ENCODE measurements at regions not wholly inside any gene's neighbourhood (a gene's known extent, or its start where the extent isn't known, plus 50 kb on each side); places are given as distances from the start of the nearest gene placed in this dataset.
A peak's percentile ranks its signal among the peaks of the same experiment; 100 is the strongest.
"Not testable (repeated sequence)": the region's sequence is repeated elsewhere in the genome, so short reads cannot be mapped to it uniquely, and the experiment has no call there.

- no peaks in the 10 kb centered on the region for H3K4me1 ChIP-seq (ENCODE audit: control insufficient read depth in 1 of 2, insufficient read depth in 2 of 2, low read length in 2 of 2)
- WGBS, 2 donors: 74 to 79% methylated on average over 6 of the region's 6 CpGs
- no peaks in the 10 kb centered on the region for H3K9me3 ChIP-seq (ENCODE audit: control insufficient read depth, low read length)
- intact Hi-C loops (cut with DNase I): no loop called here
- no peaks in the 10 kb centered on the region for H3K27me3 ChIP-seq (ENCODE audit: control insufficient read depth in 1 of 2, insufficient read depth in 2 of 2, low read length in 1 of 2)
- H3K36me3 ChIP-seq (ENCODE audit: control insufficient read depth in 1 of 2, insufficient read depth in 2 of 2, low read length in 1 of 2): no peaks in the 10 kb centered on the region
- ATAC-seq (ENCODE audit: low FRiP score) (no peak), DNase-seq (no peak)
- no peak overlapping the region for H3K4me3 ChIP-seq (ENCODE audit: low read length in 2 of 2)
- no peak overlapping the region for H3K27ac ChIP-seq (ENCODE audit: low read depth in 1 of 2, low read length in 2 of 2)
These were observed 333.9 kb upstream of the CYRIA start for GRCh38 chr2:16999347-17000183.

- Histone ChIP-seq H3K4me1 (ENCODE audit: control insufficient read depth in 1 of 2, insufficient read depth in 2 of 2, low read length in 2 of 2) (no peaks in the 10 kb centered on the region), H3K27ac (ENCODE audit: low read depth in 1 of 2, low read length in 2 of 2) (no peak overlapping the region), H3K36me3 (ENCODE audit: control insufficient read depth in 1 of 2, insufficient read depth in 2 of 2, low read length in 1 of 2) (no peaks in the 10 kb centered on the region), H3K9me3 (ENCODE audit: control insufficient read depth, low read length) (no peaks in the 10 kb centered on the region), H3K27me3 (ENCODE audit: control insufficient read depth in 1 of 2, insufficient read depth in 2 of 2, low read length in 1 of 2) (no peaks in the 10 kb centered on the region), H3K4me3 (ENCODE audit: low read length in 2 of 2) (no peak overlapping the region)
- intact Hi-C loops (cut with DNase I): no loop called here
- 3 to 15% methylated on average over 1 of the region's 1 CpG for WGBS, 2 donors
- ATAC-seq (ENCODE audit: low FRiP score) (no peak), DNase-seq (no peak)
These were observed 312.7 kb upstream of the CYRIA start for GRCh38 chr2:16978301-16978700.

GRCh38 chr2:16974688-16975087, 309.1 kb upstream of the CYRIA start:
- H3K27me3 ChIP-seq (ENCODE audit: control insufficient read depth in 1 of 2, insufficient read depth in 2 of 2, low read length in 1 of 2): no peaks in the 10 kb centered on the region
- intact Hi-C loops (cut with DNase I): no loop called here
- no peak overlapping the region for H3K27ac ChIP-seq (ENCODE audit: low read depth in 1 of 2, low read length in 2 of 2)
- ATAC-seq (ENCODE audit: low FRiP score) (no peak), DNase-seq (no peak)
- H3K9me3 ChIP-seq (ENCODE audit: control insufficient read depth, low read length): no peaks in the 10 kb centered on the region
- H3K4me1 ChIP-seq (ENCODE audit: control insufficient read depth in 1 of 2, insufficient read depth in 2 of 2, low read length in 2 of 2): no peaks in the 10 kb centered on the region
- no peak overlapping the region for H3K4me3 ChIP-seq (ENCODE audit: low read length in 2 of 2)
- no peaks in the 10 kb centered on the region for H3K36me3 ChIP-seq (ENCODE audit: control insufficient read depth in 1 of 2, insufficient read depth in 2 of 2, low read length in 1 of 2)

- H3K27me3 ChIP-seq (ENCODE audit: control insufficient read depth in 1 of 2, insufficient read depth in 2 of 2, low read length in 1 of 2): no peaks in the 10 kb centered on the region
- intact Hi-C loops (cut with DNase I): no loop called here
- ATAC-seq (ENCODE audit: low FRiP score) (no peak), DNase-seq (no peak)
- H3K9me3 ChIP-seq (ENCODE audit: control insufficient read depth, low read length): no peaks in the 10 kb centered on the region
- H3K36me3 ChIP-seq (ENCODE audit: control insufficient read depth in 1 of 2, insufficient read depth in 2 of 2, low read length in 1 of 2): no peaks in the 10 kb centered on the region
- H3K4me3 ChIP-seq (ENCODE audit: low read length in 2 of 2): no peak overlapping the region
- H3K4me1 ChIP-seq (ENCODE audit: control insufficient read depth in 1 of 2, insufficient read depth in 2 of 2, low read length in 2 of 2): no peaks in the 10 kb centered on the region
- no peak overlapping the region for H3K27ac ChIP-seq (ENCODE audit: low read depth in 1 of 2, low read length in 2 of 2)
- WGBS, 2 donors: 88% methylated on average over 2 of the region's 2 CpGs
These were observed 308.1 kb upstream of the CYRIA start for GRCh38 chr2:16973586-16974286.

DNA sequence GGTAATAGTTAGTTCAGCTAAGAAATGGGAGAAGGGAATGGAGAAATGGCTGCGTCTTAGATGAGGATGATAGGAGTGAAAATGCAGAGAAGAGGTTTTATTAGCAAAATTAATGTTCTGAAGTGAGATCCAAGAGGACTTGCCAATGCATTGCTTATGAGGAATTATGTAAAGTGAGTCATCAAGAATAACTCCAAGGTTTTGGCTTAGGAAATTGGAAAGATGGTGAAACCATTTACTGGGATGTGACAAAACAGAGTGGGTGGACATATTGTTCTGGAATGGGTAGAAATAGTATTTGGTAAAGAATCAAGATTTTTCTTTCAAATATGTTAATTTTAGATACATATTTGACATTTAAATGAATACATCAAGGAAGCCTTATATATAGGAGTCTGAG, 306.6 kb upstream of the CYRIA start:
- H3K36me3 ChIP-seq (ENCODE audit: control insufficient read depth in 1 of 2, insufficient read depth in 2 of 2, low read length in 1 of 2): no peaks in the 10 kb centered on the region
- H3K4me1 ChIP-seq (ENCODE audit: control insufficient read depth in 1 of 2, insufficient read depth in 2 of 2, low read length in 2 of 2): no peaks in the 10 kb centered on the region
- H3K27ac ChIP-seq (ENCODE audit: low read depth in 1 of 2, low read length in 2 of 2): no peak overlapping the region
- 87 to 100% methylated on average over 1 of the region's 1 CpG for WGBS, 2 donors
- no peak overlapping the region for H3K4me3 ChIP-seq (ENCODE audit: low read length in 2 of 2)
- intact Hi-C loops (cut with DNase I): no loop called here
- peak; percentile 11 for ATAC-seq (ENCODE audit: low FRiP score)
- no peaks in the 10 kb centered on the region for H3K9me3 ChIP-seq (ENCODE audit: control insufficient read depth, low read length)
- no peak for DNase-seq
- no peaks in the 10 kb centered on the region for H3K27me3 ChIP-seq (ENCODE audit: control insufficient read depth in 1 of 2, insufficient read depth in 2 of 2, low read length in 1 of 2)

DNA sequence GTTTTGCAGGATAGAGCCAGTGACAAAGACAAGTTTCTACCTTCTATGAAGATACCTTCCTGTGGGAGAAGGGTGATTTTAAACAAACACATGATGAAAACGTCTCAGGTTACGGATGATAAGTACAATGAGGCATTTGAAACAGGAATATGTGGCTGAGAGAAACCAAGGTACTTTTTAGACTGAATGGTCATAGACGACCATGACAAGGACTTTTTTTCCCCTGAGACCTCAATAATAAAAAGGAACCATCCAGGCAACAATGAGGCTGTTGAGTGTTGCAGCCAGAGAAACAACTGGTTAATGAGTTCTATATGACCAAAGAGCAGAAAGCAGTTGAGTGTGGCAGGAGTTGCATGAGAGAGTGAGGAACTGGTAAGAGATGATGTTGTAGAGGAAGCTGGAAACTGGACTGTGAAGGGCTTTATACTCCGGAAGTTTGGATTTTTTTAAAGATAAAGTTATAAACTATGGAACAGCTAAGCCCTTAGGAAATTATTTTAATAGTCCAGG, 306.1 kb upstream of the CYRIA start:
- Histone ChIP-seq H3K27ac (ENCODE audit: low read depth in 1 of 2, low read length in 2 of 2) (no peak overlapping the region), H3K4me1 (ENCODE audit: control insufficient read depth in 1 of 2, insufficient read depth in 2 of 2, low read length in 2 of 2) (no peaks in the 10 kb centered on the region), H3K4me3 (ENCODE audit: low read length in 2 of 2) (no peak overlapping the region), H3K27me3 (ENCODE audit: control insufficient read depth in 1 of 2, insufficient read depth in 2 of 2, low read length in 1 of 2) (no peaks in the 10 kb centered on the region), H3K36me3 (ENCODE audit: control insufficient read depth in 1 of 2, insufficient read depth in 2 of 2, low read length in 1 of 2) (no peaks in the 10 kb centered on the region), H3K9me3 (ENCODE audit: control insufficient read depth, low read length) (no peaks in the 10 kb centered on the region)
- ATAC-seq (ENCODE audit: low FRiP score) (no peak), DNase-seq (no peak)
- WGBS, 2 donors: 65 to 69% methylated on average over 4 of the region's 4 CpGs
- intact Hi-C loops (cut with DNase I): no loop called here

GRCh38 chr2:16970948-16971347, 305.3 kb upstream of the CYRIA start:
- H3K4me3 ChIP-seq (ENCODE audit: low read length in 2 of 2); H3K9me3 ChIP-seq (ENCODE audit: control insufficient read depth, low read length); DNase-seq; ATAC-seq (ENCODE audit: low FRiP score); H3K27me3 ChIP-seq (ENCODE audit: control insufficient read depth in 1 of 2, insufficient read depth in 2 of 2, low read length in 1 of 2); intact Hi-C loops (cut with DNase I); H3K4me1 ChIP-seq (ENCODE audit: control insufficient read depth in 1 of 2, insufficient read depth in 2 of 2, low read length in 2 of 2); H3K27ac ChIP-seq (ENCODE audit: low read depth in 1 of 2, low read length in 2 of 2); H3K36me3 ChIP-seq (ENCODE audit: control insufficient read depth in 1 of 2, insufficient read depth in 2 of 2, low read length in 1 of 2): not testable (repeated sequence)
- 83 to 84% methylated on average over 3 of the region's 3 CpGs for whole genome bisulfite sequencing, 2 donors

GRCh38 chr2:16962505-16962904, 296.9 kb upstream of the CYRIA start:
- no peak overlapping the region for H3K27ac ChIP-seq (ENCODE audit: low read depth in 1 of 2, low read length in 2 of 2)
- no peaks in the 10 kb centered on the region for H3K36me3 ChIP-seq (ENCODE audit: control insufficient read depth in 1 of 2, insufficient read depth in 2 of 2, low read length in 1 of 2)
- H3K9me3 ChIP-seq (ENCODE audit: control insufficient read depth, low read length): no peaks in the 10 kb centered on the region
- DNase-seq (no peak), ATAC-seq (ENCODE audit: low FRiP score) (no peak)
- no peaks in the 10 kb centered on the region for H3K4me1 ChIP-seq (ENCODE audit: control insufficient read depth in 1 of 2, insufficient read depth in 2 of 2, low read length in 2 of 2)
- intact Hi-C loops (cut with DNase I): no loop called here
- WGBS, 2 donors: 15 to 23% methylated on average over 1 of the region's 1 CpG
- H3K27me3 ChIP-seq (ENCODE audit: control insufficient read depth in 1 of 2, insufficient read depth in 2 of 2, low read length in 1 of 2): no peaks in the 10 kb centered on the region
- H3K4me3 ChIP-seq (ENCODE audit: low read length in 2 of 2): no peak overlapping the region

GRCh38 chr2:16960579-16960978, 294.9 kb upstream of the CYRIA start:
- Histone ChIP-seq H3K4me1 (ENCODE audit: control insufficient read depth in 1 of 2, insufficient read depth in 2 of 2, low read length in 2 of 2) (no peaks in the 10 kb centered on the region), H3K4me3 (ENCODE audit: low read length in 2 of 2) (no peak overlapping the region), H3K36me3 (ENCODE audit: control insufficient read depth in 1 of 2, insufficient read depth in 2 of 2, low read length in 1 of 2) (no peaks in the 10 kb centered on the region), H3K27ac (ENCODE audit: low read depth in 1 of 2, low read length in 2 of 2) (no peak overlapping the region), H3K9me3 (ENCODE audit: control insufficient read depth, low read length) (peaks cover 2% of the 10 kb centered on the region), H3K27me3 (ENCODE audit: control insufficient read depth in 1 of 2, insufficient read depth in 2 of 2, low read length in 1 of 2) (no peaks in the 10 kb centered on the region)
- DNase-seq (no peak), ATAC-seq (ENCODE audit: low FRiP score) (no peak)
- WGBS, 2 donors: 86 to 87% methylated on average over 3 of the region's 3 CpGs
- intact Hi-C loops (cut with DNase I): no loop called here

Data from aorta (tissue), 5 donors.